H9 (cell line): ENCODE measurements at regions not wholly inside any gene's neighbourhood (a gene's known extent, or its start where the extent isn't known, plus 50 kb on each side); places are given as distances from the start of the nearest gene placed in this dataset.

Experiments
- DNase-seq: peaks from one replicate; pipeline ENCODE4 v3.0.0-alpha.2; 2017
- H2AFZ ChIP-seq: one replicate; pipeline ENCODE4 v1.6.1; 2013; ENCODE audit warnings: mild to moderate bottlenecking, low read length, control low read depth, moderate library complexity
- H2AK5ac ChIP-seq: 2 replicates; pipeline ENCODE4 v1.6.1; 2013; ENCODE audit warnings: low read length, control low read depth, mixed read lengths; ENCODE audit not compliant: insufficient read length
- H2BK120ac ChIP-seq: one replicate; pipeline ENCODE4 v1.6.1; 2013; ENCODE audit warnings: low read depth, mild to moderate bottlenecking, low read length, control low read depth, inconsistent platforms; ENCODE audit not compliant: poor library complexity, severe bottlenecking
- H2BK12ac ChIP-seq: 2 replicates; pipeline ENCODE4 v1.6.1; 2013; ENCODE audit warnings: low read length, control low read depth, mixed read lengths, low read depth; ENCODE audit not compliant: insufficient read length
- H2BK15ac ChIP-seq: 2 replicates; pipeline ENCODE4 v1.6.1; 2013; ENCODE audit warnings: low read depth, low read length, control low read depth
- H2BK20ac ChIP-seq: one replicate; pipeline ENCODE4 v1.6.1; 2013; ENCODE audit warnings: low read depth, mild to moderate bottlenecking, low read length, control low read depth, inconsistent platforms; ENCODE audit not compliant: poor library complexity, severe bottlenecking
- H2BK5ac ChIP-seq: 2 replicates; pipeline ENCODE4 v1.6.1; 2013; ENCODE audit warnings: low read length, control low read depth, mixed read lengths; ENCODE audit not compliant: insufficient read length
- H3K14ac ChIP-seq: 2 replicates; pipeline ENCODE4 v1.6.1; 2013; ENCODE audit warnings: low read length, control low read depth; ENCODE audit not compliant: insufficient read depth
- H3K18ac ChIP-seq: 2 replicates; pipeline ENCODE4 v1.6.1; 2013; ENCODE audit warnings: low read depth, mild to moderate bottlenecking, mixed read lengths, low read length, control low read depth; ENCODE audit not compliant: insufficient read length
- H3K23ac ChIP-seq: 2 replicates; pipeline ENCODE4 v1.6.1; 2013; ENCODE audit warnings: low read length, control low read depth, mixed read lengths, low read depth; ENCODE audit not compliant: insufficient read length
- H3K23me2 ChIP-seq: 2 replicates; pipeline ENCODE4 v1.6.1; 2013; ENCODE audit warnings: low read depth, mild to moderate bottlenecking, mixed read lengths, low read length, control low read depth; ENCODE audit not compliant: insufficient read length, poor library complexity, severe bottlenecking
- H3K27ac ChIP-seq: 2 replicates; pipeline ENCODE4 v1.5.1; 2013; ENCODE audit warnings: low read length, control low read depth, mixed read lengths, low read depth; ENCODE audit not compliant: insufficient read length
- H3K27me3 ChIP-seq: 2 replicates; pipeline ENCODE4 v1.6.1; 2013; ENCODE audit warnings: low read length, control low read depth, inconsistent platforms; ENCODE audit not compliant: insufficient read depth
- H3K4ac ChIP-seq: 2 replicates; pipeline ENCODE4 v1.6.1; 2013; ENCODE audit warnings: low read depth, mild to moderate bottlenecking, control low read depth, inconsistent platforms, low read length, moderate library complexity
- H3K4me1 ChIP-seq: 2 replicates; pipeline ENCODE4 v1.6.1; 2013; ENCODE audit warnings: low read length, control low read depth, inconsistent platforms; ENCODE audit not compliant: insufficient read depth
- H3K4me2 ChIP-seq: 2 replicates; pipeline ENCODE4 v1.6.1; 2013; ENCODE audit warnings: low read length, control low read depth, mixed read lengths; ENCODE audit not compliant: insufficient read length, insufficient read depth
- H3K56ac ChIP-seq: 2 replicates; pipeline ENCODE4 v1.6.1; 2013; ENCODE audit warnings: low read depth, mild to moderate bottlenecking, mixed read lengths, low read length, control low read depth; ENCODE audit not compliant: insufficient read length
- H3K79me1 ChIP-seq: 2 replicates; pipeline ENCODE4 v1.6.1; 2013; ENCODE audit warnings: low read depth, mild to moderate bottlenecking, moderate library complexity, low read length, control low read depth, inconsistent platforms; ENCODE audit not compliant: insufficient read depth, poor library complexity, severe bottlenecking
- H3K79me2 ChIP-seq: 2 replicates; pipeline ENCODE4 v1.6.1; 2013; ENCODE audit warnings: low read length, control low read depth, inconsistent platforms; ENCODE audit not compliant: insufficient read depth
- H3K9ac ChIP-seq: 2 replicates; pipeline ENCODE4 v1.6.1; 2013; ENCODE audit warnings: low read length, control low read depth, mixed read lengths; ENCODE audit not compliant: insufficient read length; ENCODE audit errors: extremely low read depth
- H3K9me3 ChIP-seq: one replicate; pipeline ENCODE4 v1.6.1; 2013; ENCODE audit warnings: low read depth, low read length, inconsistent platforms; ENCODE audit not compliant: control insufficient read depth
- H3T11ph ChIP-seq: one replicate; pipeline ENCODE4 v1.6.1; 2013; ENCODE audit warnings: mild to moderate bottlenecking, low read length, control low read depth, inconsistent platforms
- H4K20me1 ChIP-seq: one replicate; pipeline ENCODE4 v1.6.1; 2013; ENCODE audit not compliant: control insufficient read depth, insufficient read length, insufficient read depth
- H4K5ac ChIP-seq: 2 replicates; pipeline ENCODE4 v1.6.1; 2013; ENCODE audit warnings: low read depth, mild to moderate bottlenecking, mixed read lengths, low read length, control low read depth; ENCODE audit not compliant: insufficient read length
- H4K8ac ChIP-seq: replicated peaks from 2 replicates; pipeline ENCODE4 v1.6.1; 2013; ENCODE audit warnings: low read length, control low read depth, mixed read lengths, low read depth; ENCODE audit not compliant: insufficient read length
- H4K91ac ChIP-seq: 2 replicates; pipeline ENCODE4 v1.6.1; 2013; ENCODE audit warnings: low read depth, mild to moderate bottlenecking, moderate library complexity, mixed read lengths, low read length, control low read depth; ENCODE audit not compliant: insufficient read length
- H3K27ac Mint-ChIP-seq, 3 experiments: 2 replicates in 2 of 3; 3 replicates in 1 of 3; pipeline ENCODE4 v1.8.0; 2020 to 2021; ENCODE audit warnings: mixed read lengths in 3 of 3, mild to moderate bottlenecking in 1 of 3, moderate library complexity in 1 of 3
- H3K27me3 Mint-ChIP-seq: 2 replicates; pipeline ENCODE4 v1.8.0; 2021; ENCODE audit warnings: low read depth, mild to moderate bottlenecking, moderate library complexity, mixed read lengths
- H3K36me3 Mint-ChIP-seq, 3 experiments: 2 replicates in 2 of 3; 3 replicates in 1 of 3; pipeline ENCODE4 v1.8.0; 2020 to 2021; ENCODE audit warnings: low read depth in 3 of 3, mixed read lengths in 3 of 3; ENCODE audit not compliant: insufficient read depth in 1 of 3
- H3K4me1 Mint-ChIP-seq, 2 experiments: 2 replicates each; pipeline ENCODE4 v1.8.0; 2020; ENCODE audit warnings: mixed read lengths in 2 of 2
- H3K4me3 Mint-ChIP-seq, 2 experiments: 2 replicates in 1 of 2; 3 replicates in 1 of 2; pipeline ENCODE4 v1.8.0; 2020 to 2021; ENCODE audit warnings: mild to moderate bottlenecking in 2 of 2, mixed read lengths in 2 of 2, moderate library complexity in 1 of 2
- H3K9me3 Mint-ChIP-seq, 2 experiments: 2 replicates in 1 of 2; 3 replicates in 1 of 2; pipeline ENCODE4 v1.8.0; 2020; ENCODE audit warnings: mild to moderate bottlenecking in 2 of 2, mixed read lengths in 2 of 2, moderate library complexity in 1 of 2
- CTCF ChIP-seq: fragments of 200-600 bp; sonication (generic); conservative IDR thresholded peaks from 3 replicates; pipeline ENCODE4 v1.8.0; 2021; ENCODE audit warnings: antibody characterized with exemption, mild to moderate bottlenecking
- WGBS: extraction: QIAGEN DNeasy Blood & Tissue Kit; methylation state at CpG from one replicate; pipeline ENCODE4 v1.1.7; 2013; ENCODE audit warnings: missing lambda C conversion rate, low lambda C conversion rate, mixed read lengths; ENCODE audit not compliant: insufficient read length; ENCODE audit errors: extremely low coverage; 5-methylcytosine and 5-hydroxymethylcytosine counted together

- Histone ChIP-seq H3K79me1 (no peaks in the 10 kb centered on the region), H2BK12ac (no peak overlapping the region), H3K14ac (no peak overlapping the region), H3T11ph (no peak overlapping the region), H3K9me3 (no peaks in the 10 kb centered on the region), H3K27ac (no peak overlapping the region), H4K20me1 (peaks cover 2% of the 10 kb centered on the region), H3K23me2 (no peaks in the 10 kb centered on the region), H4K5ac (no peak overlapping the region), H2AFZ (no peak overlapping the region), H2BK120ac (no peak overlapping the region), H2BK15ac (no peak overlapping the region), H2BK20ac (no peak overlapping the region), H2BK5ac (no peak overlapping the region), H3K79me2 (no peaks in the 10 kb centered on the region), H3K56ac (no peak overlapping the region), H3K18ac (no peak overlapping the region), H3K4me1 (no peaks in the 10 kb centered on the region), H3K27me3 (no peaks in the 10 kb centered on the region), H2AK5ac (no peak overlapping the region), H4K91ac (no peak overlapping the region), H3K4ac (no peak overlapping the region), H3K9ac (no peak overlapping the region), H3K4me2 (no peak overlapping the region), H3K23ac (no peak overlapping the region), H4K8ac (no peak overlapping the region)
- Mint-ChIP-seq H3K36me3 (peaks cover 10 to 29% (median 24%) of the 10 kb centered on the region in 3 experiments), H3K4me3 (no peak overlapping the region), H3K27me3 (peaks cover 10% of the 10 kb centered on the region), H3K27ac (no peak overlapping the region), H3K4me1 (no peaks in the 10 kb centered on the region; a peak in 1 of 4 replicates), H3K9me3 (no peaks in the 10 kb centered on the region)
- TF ChIP-seq CTCF, result no peak
- no CpG with 5 or more reads among the region's 11 CpGs for WGBS
- DNase-seq, result no peak
Observed at GRCh38 chr2:120992791-120993555, 257.3 kb downstream of the GLI2 start.
